Trophoblast cell (in vitro differentiated cells and primary cell): ENCODE measurements at regions not wholly inside any gene's neighbourhood (a gene's known extent, or its start where the extent isn't known, plus 50 kb on each side); places are given as distances from the start of the nearest gene placed in this dataset.
A peak's percentile ranks its signal among the peaks of the same experiment; 100 is the strongest.
"Not testable (repeated sequence)": the region's sequence is repeated elsewhere in the genome, so short reads cannot be mapped to it uniquely, and the experiment has no call there.

Source experiments
- DNase-seq, 2 donors: peaks; one replicate each; pipeline ENCODE4 v3.0.0-alpha.2; 2016
- H2AFZ ChIP-seq: 2 replicates; pipeline ENCODE4 v1.6.1; 2013; ENCODE audit warnings: low read length, moderate library complexity, mild to moderate bottlenecking; ENCODE audit not compliant: insufficient read depth, poor library complexity
- H2AK5ac ChIP-seq: 2 replicates; pipeline ENCODE4 v1.6.1; 2013; ENCODE audit warnings: mild to moderate bottlenecking, low read length
- H2BK120ac ChIP-seq: 2 replicates; pipeline ENCODE4 v1.6.1; 2013; ENCODE audit warnings: low read length, mild to moderate bottlenecking, moderate library complexity; ENCODE audit not compliant: insufficient read depth, poor library complexity
- H2BK12ac ChIP-seq: 2 replicates; pipeline ENCODE4 v1.6.1; 2013; ENCODE audit warnings: mild to moderate bottlenecking, low read length, moderate library complexity
- H2BK5ac ChIP-seq: 2 replicates; pipeline ENCODE4 v1.6.1; 2013; ENCODE audit warnings: low read length, low read depth, moderate library complexity, mild to moderate bottlenecking; ENCODE audit not compliant: poor library complexity
- H3K14ac ChIP-seq: 2 replicates; pipeline ENCODE4 v1.6.1; 2013; ENCODE audit warnings: mild to moderate bottlenecking, low read length
- H3K18ac ChIP-seq: 2 replicates; pipeline ENCODE4 v1.6.1; 2013; ENCODE audit warnings: mild to moderate bottlenecking, low read length
- H3K23ac ChIP-seq: 2 replicates; pipeline ENCODE4 v1.6.1; 2013; ENCODE audit warnings: low read length
- H3K27ac ChIP-seq: 2 replicates; pipeline ENCODE4 v1.5.1; 2013; ENCODE audit warnings: low read depth, mild to moderate bottlenecking, inconsistent platforms, low read length, moderate library complexity
- H3K27me3 ChIP-seq: 2 replicates; pipeline ENCODE4 v1.6.1; 2013; ENCODE audit warnings: inconsistent platforms, mild to moderate bottlenecking, low read length, moderate library complexity; ENCODE audit not compliant: insufficient read depth
- H3K36me3 ChIP-seq, 2 experiments: 1 replicate in 1 of 2; 2 replicates in 1 of 2; pipeline ENCODE4 v1.6.1; 2013; ENCODE audit warnings: low read length in 2 of 2, mild to moderate bottlenecking in 2 of 2, moderate library complexity in 1 of 2; ENCODE audit not compliant: insufficient read depth in 2 of 2, control insufficient read depth in 1 of 2
- H3K4ac ChIP-seq: 2 replicates; pipeline ENCODE4 v1.6.1; 2013; ENCODE audit warnings: low read depth, mild to moderate bottlenecking, low read length, moderate library complexity
- H3K4me1 ChIP-seq, 2 experiments: 1 replicate in 1 of 2; 2 replicates in 1 of 2; pipeline ENCODE4 v1.6.1; 2013; ENCODE audit warnings: low read length in 2 of 2, mild to moderate bottlenecking in 2 of 2, moderate library complexity in 1 of 2; ENCODE audit not compliant: insufficient read depth in 2 of 2, control insufficient read depth in 1 of 2
- H3K4me2 ChIP-seq: 2 replicates; pipeline ENCODE4 v1.6.1; 2013; ENCODE audit warnings: inconsistent platforms, mild to moderate bottlenecking, low read length, moderate library complexity
- H3K4me3 ChIP-seq: 2 replicates; pipeline ENCODE4 v1.5.1; 2013; ENCODE audit warnings: mild to moderate bottlenecking, low read depth, low read length, inconsistent platforms
- H3K79me1 ChIP-seq: one replicate; pipeline ENCODE4 v1.6.1; 2013; ENCODE audit warnings: low read length
- H3K79me2 ChIP-seq: 2 replicates; pipeline ENCODE4 v1.6.1; 2013; ENCODE audit warnings: low read length, mild to moderate bottlenecking; ENCODE audit not compliant: control insufficient read depth, insufficient read depth, poor library complexity
- H3K9ac ChIP-seq: 2 replicates; pipeline ENCODE4 v1.6.1; 2013; ENCODE audit warnings: mild to moderate bottlenecking, low read length
- H3K9me3 ChIP-seq: 2 replicates; pipeline ENCODE4 v1.6.1; 2013; ENCODE audit warnings: low read depth, mild to moderate bottlenecking, control low read depth, inconsistent platforms, low read length; ENCODE audit not compliant: insufficient read depth
- H4K12ac ChIP-seq: 2 replicates; pipeline ENCODE4 v1.6.1; 2013; ENCODE audit warnings: low read depth, mild to moderate bottlenecking, low read length, moderate library complexity
- H4K8ac ChIP-seq: 2 replicates; pipeline ENCODE4 v1.6.1; 2013; ENCODE audit warnings: low read depth, mild to moderate bottlenecking, low read length, moderate library complexity
- H4K91ac ChIP-seq: one replicate; pipeline ENCODE4 v1.6.1; 2013; ENCODE audit warnings: low read depth, mild to moderate bottlenecking, low read length, moderate library complexity
- WGBS: extraction: QIAGEN DNeasy Blood & Tissue Kit; methylation state at CpG from one replicate; pipeline ENCODE4 v1.1.7; 2013; ENCODE audit warnings: missing lambda C conversion rate; ENCODE audit not compliant: insufficient read length, insufficient coverage; ENCODE audit errors: extremely low coverage; 5-methylcytosine and 5-hydroxymethylcytosine counted together

DNA sequence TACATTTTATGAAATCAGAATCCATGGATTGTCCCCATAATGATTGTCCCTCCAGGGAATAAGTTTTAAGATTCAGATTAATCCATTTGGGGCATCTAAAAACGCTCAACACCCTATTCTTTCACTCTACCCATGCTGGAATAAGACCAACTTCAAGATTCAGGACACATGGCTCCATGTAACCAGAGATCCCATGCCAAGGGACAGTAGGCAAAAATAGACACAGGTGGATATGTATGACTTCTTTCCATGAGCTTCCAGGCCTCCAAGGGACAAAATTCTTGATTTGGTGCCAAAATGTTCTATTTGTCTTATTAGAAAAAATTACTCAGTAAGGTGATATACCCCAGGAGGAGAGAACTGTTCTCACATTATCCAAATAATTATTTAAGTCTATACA, 178.8 kb downstream of the NRIP1 start:
- no peak for DNase-seq
- no peak overlapping the region for H2BK5ac ChIP-seq
- no peaks in the 10 kb centered on the region for H3K27me3 ChIP-seq
- H3K23ac ChIP-seq: no peak overlapping the region
- H3K4me3 ChIP-seq: no peak overlapping the region
- no peak overlapping the region for H2AK5ac ChIP-seq
- no peak overlapping the region for H3K18ac ChIP-seq
- H3K9ac ChIP-seq: no peak overlapping the region
- no peaks in the 10 kb centered on the region for H3K79me1 ChIP-seq
- H3K36me3 ChIP-seq: no peaks in the 10 kb centered on the region
- no peak overlapping the region for H3K14ac ChIP-seq
- no peaks in the 10 kb centered on the region for H3K9me3 ChIP-seq
- no peak overlapping the region for H2AFZ ChIP-seq
- H4K12ac ChIP-seq: no peak overlapping the region
- no peak overlapping the region for H4K8ac ChIP-seq
- no CpG with 5 or more reads among the region's 1 CpG for WGBS
- no peak overlapping the region for H3K4me2 ChIP-seq
- H3K27ac ChIP-seq: no peak overlapping the region
- no peak overlapping the region for H3K4ac ChIP-seq
- no peaks in the 10 kb centered on the region for H3K4me1 ChIP-seq
- H4K91ac ChIP-seq: no peak overlapping the region
- no peak overlapping the region for H2BK120ac ChIP-seq
- H2BK12ac ChIP-seq: no peak overlapping the region
- no peaks in the 10 kb centered on the region for H3K79me2 ChIP-seq

DNA sequence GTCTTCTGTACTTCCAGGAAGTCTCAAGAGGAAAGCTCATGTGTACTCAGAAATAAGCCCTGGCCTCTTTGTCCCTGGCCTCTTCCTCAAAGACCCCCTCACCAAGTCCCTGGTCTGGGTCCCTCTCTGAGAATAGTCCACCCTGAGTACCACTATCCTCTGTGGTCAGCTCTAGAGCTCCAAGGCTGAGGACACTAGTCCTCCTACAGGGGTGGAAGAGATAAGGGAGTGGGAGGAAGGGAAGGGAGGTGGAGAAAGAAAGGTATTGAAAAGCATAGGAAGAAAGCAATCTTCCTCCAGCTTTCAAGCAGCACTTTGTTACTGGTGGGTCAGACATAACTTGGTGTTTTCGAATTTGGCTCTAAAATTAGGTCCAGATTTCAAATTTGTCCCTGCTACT, 181.4 kb downstream of the NRIP1 start:
- Histone ChIP-seq H3K27ac (no peak overlapping the region), H3K4me1 (no peaks in the 10 kb centered on the region)

DNA sequence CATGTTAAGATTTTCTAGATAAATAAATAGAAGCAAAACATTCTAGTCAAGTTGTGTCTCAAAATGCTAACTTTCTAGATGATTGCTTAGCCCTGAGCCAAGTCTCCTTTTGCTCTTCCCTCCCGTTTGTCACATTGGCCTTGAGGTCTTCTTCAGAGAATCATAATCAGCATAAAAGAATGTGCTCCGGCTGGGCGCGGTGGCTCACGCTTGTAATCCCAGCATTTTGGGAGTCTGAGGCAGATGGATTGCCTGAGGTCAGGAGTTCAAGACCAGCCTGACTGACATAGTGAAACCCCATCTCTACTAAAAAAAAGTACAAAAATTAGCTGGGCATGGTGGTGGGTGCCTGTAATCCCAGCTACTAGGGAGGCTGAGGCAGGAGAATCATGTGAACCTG, 182.3 kb downstream of the NRIP1 start:
- not testable (repeated sequence) for H3K14ac ChIP-seq, H4K8ac ChIP-seq
- WGBS: no CpG with 5 or more reads among the region's 5 CpGs

More for the DNA sequence above, 181.4 kb downstream of the NRIP1 start:
- no peak overlapping the region for H3K4me2 ChIP-seq
- H3K14ac ChIP-seq: no peak overlapping the region
- DNase-seq: no peak
- no peak overlapping the region for H4K91ac ChIP-seq
- no peak overlapping the region for H3K9ac ChIP-seq
- H3K36me3 ChIP-seq: no peaks in the 10 kb centered on the region
- no peak overlapping the region for H3K4ac ChIP-seq
- H2AK5ac ChIP-seq: no peak overlapping the region
- no peak overlapping the region for H3K4me3 ChIP-seq
- no peak overlapping the region for H2BK120ac ChIP-seq
- H2BK12ac ChIP-seq: peak overlapping the region; percentile 52
- no CpG with 5 or more reads among the region's 1 CpG for WGBS
- H2AFZ ChIP-seq: no peak overlapping the region
- H3K79me2 ChIP-seq: no peaks in the 10 kb centered on the region
- peak overlapping the region; percentile 68 for H3K18ac ChIP-seq
- no peak overlapping the region for H4K8ac ChIP-seq
- H3K27me3 ChIP-seq: no peaks in the 10 kb centered on the region
- H3K79me1 ChIP-seq: no peaks in the 10 kb centered on the region
- H4K12ac ChIP-seq: no peak overlapping the region
- no peaks in the 10 kb centered on the region for H3K9me3 ChIP-seq
- no peak overlapping the region for H2BK5ac ChIP-seq
- no peak overlapping the region for H3K23ac ChIP-seq

DNA sequence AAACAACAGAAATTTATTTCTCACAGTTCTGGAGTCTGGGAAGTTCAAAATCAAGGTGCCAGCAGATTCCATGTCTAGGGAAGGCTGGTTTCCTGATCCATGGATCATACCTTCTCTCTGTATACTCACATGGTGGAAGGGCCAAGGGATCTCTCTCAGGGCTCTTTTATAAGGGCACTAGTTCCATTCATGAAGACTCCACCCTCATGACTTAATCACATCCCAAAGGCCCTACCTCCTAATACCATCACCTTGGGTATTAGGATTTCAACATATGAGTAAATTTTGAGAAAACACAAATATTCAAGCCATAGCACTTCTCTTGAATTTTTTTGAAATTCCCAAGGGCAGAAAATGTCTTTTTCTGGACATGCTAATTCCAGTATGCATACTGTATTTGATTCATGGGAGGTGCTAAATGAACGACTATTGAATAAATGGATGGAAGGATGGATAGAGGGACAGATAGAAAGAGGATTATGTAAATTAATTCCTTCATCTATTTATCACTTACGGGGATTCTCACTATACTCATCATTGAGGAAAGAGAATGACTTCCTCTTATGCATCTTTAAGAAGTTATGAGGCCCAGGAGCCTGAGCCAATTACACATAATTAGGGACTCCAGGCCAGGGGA, 182.8 kb downstream of the NRIP1 start:
- H3K79me1 ChIP-seq: no peaks in the 10 kb centered on the region
- H3K4ac ChIP-seq: no peak overlapping the region
- no CpG with 5 or more reads among the region's 2 CpGs for WGBS

More for the DNA sequence above, 182.3 kb downstream of the NRIP1 start:
- not testable (repeated sequence) for H3K79me1 ChIP-seq, H2AK5ac ChIP-seq, H3K36me3 ChIP-seq, H3K4me1 ChIP-seq, H3K18ac ChIP-seq, H3K79me2 ChIP-seq, H2BK120ac ChIP-seq, H3K27me3 ChIP-seq, H3K4ac ChIP-seq, H4K12ac ChIP-seq, H3K4me3 ChIP-seq, H2AFZ ChIP-seq, H3K23ac ChIP-seq, H3K9ac ChIP-seq, H2BK5ac ChIP-seq, H3K4me2 ChIP-seq, H3K27ac ChIP-seq, H2BK12ac ChIP-seq, H4K91ac ChIP-seq, H3K9me3 ChIP-seq
- DNase-seq: peak; percentile 81 to 83

More for the DNA sequence above, 182.8 kb downstream of the NRIP1 start:
- H4K8ac ChIP-seq: no peak overlapping the region
- H3K36me3 ChIP-seq: no peaks in the 10 kb centered on the region
- no peaks in the 10 kb centered on the region for H3K27me3 ChIP-seq
- no peak overlapping the region for H2BK12ac ChIP-seq
- no peak overlapping the region for H2AFZ ChIP-seq
- no peaks in the 10 kb centered on the region for H3K4me1 ChIP-seq
- H4K91ac ChIP-seq: no peak overlapping the region
- no peak overlapping the region for H2AK5ac ChIP-seq
- H3K23ac ChIP-seq: no peak overlapping the region
- DNase-seq: peak; percentile 64 to 95
- no peak overlapping the region for H3K27ac ChIP-seq
- H3K9me3 ChIP-seq: no peaks in the 10 kb centered on the region
- no peak overlapping the region for H3K4me3 ChIP-seq
- H4K12ac ChIP-seq: no peak overlapping the region
- no peak overlapping the region for H3K18ac ChIP-seq
- H2BK120ac ChIP-seq: no peak overlapping the region
- H3K79me2 ChIP-seq: no peaks in the 10 kb centered on the region
- H3K4me2 ChIP-seq: no peak overlapping the region
- no peak overlapping the region for H2BK5ac ChIP-seq
- H3K9ac ChIP-seq: no peak overlapping the region
- no peak overlapping the region for H3K14ac ChIP-seq
